ENCODE measurements at regions not wholly inside any gene's neighbourhood (a gene's known extent, or its start where the extent isn't known, plus 50 kb on each side); places are given as distances from the start of the nearest gene placed in this dataset.

GRCh38 chr7:67423065-67423464, 426.4 kb downstream of the TYW1 start:
- TF ChIP-seq POLR2A (IDR thresholded peaks at IDR 0.05; ENCODE audit: low read depth): no peak
- no peak for TF ChIP-seq POLR2AphosphoS5 (IDR thresholded peaks at IDR 0.05)
- no peak for TF ChIP-seq CTCF (IDR thresholded peaks at IDR 0.05)

Data from esophagus muscularis mucosa (tissue), 3 donors.